WTC11 (cell line): ENCODE measurements at regions not wholly inside any gene's neighbourhood (a gene's known extent, or its start where the extent isn't known, plus 50 kb on each side); places are given as distances from the start of the nearest gene placed in this dataset.

Experiments
- ATAC-seq: fragments of 200-7000 bp; cut with Tn5 transposase; 2 replicates; pipeline ENCODE4 v1.10.0; 2021; ENCODE audit warnings: mild to moderate bottlenecking, moderate library complexity
- CTCF ChIA-PET: fragments of 300-600 bp; sonication (Branson Sonifier 250); formaldehyde crosslinking; loops from one replicate; lab custom pipeline; 2021; ENCODE audit warnings: antibody characterized with exemption; lab: Charles Lee
- POLR2A ChIA-PET: fragments of 350-600 bp; sonication (Branson Sonifier 250); formaldehyde crosslinking; loops from one replicate; lab custom pipeline; 2021; ENCODE audit warnings: antibody characterized with exemption; lab: Charles Lee
- DNase-seq: peaks from one replicate; pipeline ENCODE4 v3.0.0; 2021; ENCODE audit warnings: low spot score
- H3K27ac Mint-ChIP-seq: 2 replicates; pipeline ENCODE4 v1.8.0; 2021; ENCODE audit warnings: mixed read lengths
- H3K27me3 Mint-ChIP-seq: 2 replicates; pipeline ENCODE4 v1.8.0; 2021; ENCODE audit warnings: low read depth, mild to moderate bottlenecking, moderate library complexity, mixed read lengths
- H3K36me3 Mint-ChIP-seq: 2 replicates; pipeline ENCODE4 v1.8.0; 2021; ENCODE audit warnings: mixed read lengths
- H3K4me1 Mint-ChIP-seq: 2 replicates; pipeline ENCODE4 v1.8.0; 2022; ENCODE audit warnings: mixed read lengths
- H3K4me3 Mint-ChIP-seq: 2 replicates; pipeline ENCODE4 v1.8.0; 2021; ENCODE audit warnings: mild to moderate bottlenecking, moderate library complexity, mixed read lengths
- H3K9me3 Mint-ChIP-seq: 2 replicates; pipeline ENCODE4 v1.8.0; 2021; ENCODE audit warnings: mixed read lengths
- AFF4 ChIP-seq: sonication (generic); formaldehyde crosslinking; IDR thresholded peaks from 2 replicates; pipeline ENCODE4 v1.8.1; 2023; ENCODE audit warnings: mild to moderate bottlenecking, missing genetic modification reagents, borderline replicate concordance
- CREB1 ChIP-seq: sonication (generic); formaldehyde crosslinking; IDR thresholded peaks from 2 replicates; pipeline ENCODE4 v1.8.0; 2023; ENCODE audit warnings: mild to moderate bottlenecking, missing genetic modification reagents
- ELF4 ChIP-seq: sonication (generic); formaldehyde crosslinking; IDR thresholded peaks from 2 replicates; pipeline ENCODE4 v1.8.1; 2022; ENCODE audit warnings: low read depth, mild to moderate bottlenecking, moderate library complexity, missing genetic modification reagents
- IRF2 ChIP-seq: sonication (generic); formaldehyde crosslinking; IDR thresholded peaks from 2 replicates; pipeline ENCODE4 v1.8.0; 2022; ENCODE audit warnings: low read depth, missing genetic modification reagents, borderline replicate concordance
- NFATC4 ChIP-seq: fragments of 250-450 bp; sonication (Bioruptor Pico); IDR thresholded peaks from 2 replicates; pipeline ENCODE4 v1.9.0; 2021; ENCODE audit warnings: mild to moderate bottlenecking
- OVOL2 ChIP-seq: fragments of 250-450 bp; sonication (Bioruptor Pico); IDR thresholded peaks from 2 replicates; pipeline ENCODE4 v1.9.0; 2021; ENCODE audit warnings: mild to moderate bottlenecking, borderline replicate concordance
- PRRX2 ChIP-seq: fragments of 250-450 bp; sonication (Bioruptor Pico); IDR thresholded peaks from 2 replicates; pipeline ENCODE4 v1.8.0; 2021; ENCODE audit warnings: mild to moderate bottlenecking
- TEAD4 ChIP-seq: sonication (generic); formaldehyde crosslinking; IDR thresholded peaks from 2 replicates; pipeline ENCODE4 v1.8.0; 2022; ENCODE audit warnings: mild to moderate bottlenecking, missing genetic modification reagents
- ZNF281 ChIP-seq: sonication (generic); formaldehyde crosslinking; IDR thresholded peaks from 2 replicates; pipeline ENCODE4 v1.8.0; 2023; ENCODE audit warnings: mild to moderate bottlenecking, missing genetic modification reagents
- ZNF317 ChIP-seq: sonication (generic); formaldehyde crosslinking; IDR thresholded peaks from 2 replicates; pipeline ENCODE4 v1.8.1; 2023; ENCODE audit warnings: low read depth, mild to moderate bottlenecking, moderate library complexity, missing genetic modification reagents, borderline replicate concordance
- ZNF423 ChIP-seq: fragments of 250-450 bp; sonication (Bioruptor Pico); IDR thresholded peaks from 2 replicates; pipeline ENCODE4 v2.1.2; 2022; ENCODE audit warnings: mild to moderate bottlenecking, moderate library complexity
- TF ChIP-seq, protein P1 (sequence below): sonication (generic); formaldehyde crosslinking; IDR thresholded peaks from 2 replicates; pipeline ENCODE4 v1.8.0; 2022; ENCODE audit warnings: mild to moderate bottlenecking, missing genetic modification reagents
- TF ChIP-seq, protein P2 (sequence below): sonication (generic); formaldehyde crosslinking; IDR thresholded peaks from 2 replicates; pipeline ENCODE4 v1.8.1; 2022; ENCODE audit warnings: missing genetic modification reagents, borderline replicate concordance
- TF ChIP-seq, protein P3 (sequence below): sonication (generic); formaldehyde crosslinking; IDR thresholded peaks from 2 replicates; pipeline ENCODE4 v1.8.1; 2022; ENCODE audit warnings: mild to moderate bottlenecking, moderate library complexity, missing genetic modification reagents
- TF ChIP-seq, protein P4 (sequence below): fragments of 250-450 bp; sonication (Bioruptor Pico); IDR thresholded peaks from 2 replicates; pipeline ENCODE4 v1.8.0; 2021; ENCODE audit warnings: mild to moderate bottlenecking
- TF ChIP-seq, protein P5 (sequence below): sonication (generic); formaldehyde crosslinking; IDR thresholded peaks from 2 replicates; pipeline ENCODE4 v1.8.1; 2023; ENCODE audit warnings: mild to moderate bottlenecking, missing genetic modification reagents, moderate library complexity
- TF ChIP-seq, protein P6 (sequence below): sonication (generic); formaldehyde crosslinking; IDR thresholded peaks from 2 replicates; pipeline ENCODE4 v1.8.1; 2023; ENCODE audit warnings: mild to moderate bottlenecking, missing genetic modification reagents

GRCh38 chr20:57901526-57901925 is 191.7 kb upstream of the PMEPA1 start:
- TF ChIP-seq, protein P1, sequence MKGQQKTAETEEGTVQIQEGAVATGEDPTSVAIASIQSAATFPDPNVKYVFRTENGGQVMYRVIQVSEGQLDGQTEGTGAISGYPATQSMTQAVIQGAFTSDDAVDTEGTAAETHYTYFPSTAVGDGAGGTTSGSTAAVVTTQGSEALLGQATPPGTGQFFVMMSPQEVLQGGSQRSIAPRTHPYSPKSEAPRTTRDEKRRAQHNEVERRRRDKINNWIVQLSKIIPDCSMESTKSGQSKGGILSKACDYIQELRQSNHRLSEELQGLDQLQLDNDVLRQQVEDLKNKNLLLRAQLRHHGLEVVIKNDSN: no peak
- TF ChIP-seq, protein P2, sequence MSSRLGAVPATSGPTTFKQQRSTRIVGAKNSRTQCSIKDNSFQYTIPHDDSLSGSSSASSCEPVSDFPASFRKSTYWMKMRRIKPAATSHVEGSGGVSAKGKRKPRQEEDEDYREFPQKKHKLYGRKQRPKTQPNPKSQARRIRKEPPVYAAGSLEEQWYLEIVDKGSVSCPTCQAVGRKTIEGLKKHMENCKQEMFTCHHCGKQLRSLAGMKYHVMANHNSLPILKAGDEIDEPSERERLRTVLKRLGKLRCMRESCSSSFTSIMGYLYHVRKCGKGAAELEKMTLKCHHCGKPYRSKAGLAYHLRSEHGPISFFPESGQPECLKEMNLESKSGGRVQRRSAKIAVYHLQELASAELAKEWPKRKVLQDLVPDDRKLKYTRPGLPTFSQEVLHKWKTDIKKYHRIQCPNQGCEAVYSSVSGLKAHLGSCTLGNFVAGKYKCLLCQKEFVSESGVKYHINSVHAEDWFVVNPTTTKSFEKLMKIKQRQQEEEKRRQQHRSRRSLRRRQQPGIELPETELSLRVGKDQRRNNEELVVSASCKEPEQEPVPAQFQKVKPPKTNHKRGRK (CRISPR knock-in tag): no peak
- Mint-ChIP-seq H3K4me1 (peaks cover 12% of the 10 kb centered on the region), H3K27me3 (no peaks in the 10 kb centered on the region), H3K36me3 (no peaks in the 10 kb centered on the region), H3K27ac (no peak overlapping the region), H3K9me3 (no peaks in the 10 kb centered on the region), H3K4me3 (no peak overlapping the region)
- ChIA-PET POLR2A (interaction anchor here (0.7 kb wide), 1 partner anchor 190 kb away, joined by 3 read pairs; no protein-coding TSS in a partner anchor), CTCF (no interaction called here)
- DNase-seq (no peak), ATAC-seq (no peak)

GRCh38 chr20:57900226-57900905 is 190.6 kb upstream of the PMEPA1 start:
- ChIA-PET CTCF (interaction anchor here (0.6 to 0.9 kb wide), 4 partner anchors 66 to 372 kb away, joined by 3 to 5 read pairs (median 3); no protein-coding TSS in a partner anchor), POLR2A (interaction anchor here (0.6 to 0.7 kb wide), 2 partner anchors 137 to 189 kb away, joined by 3 read pairs; no protein-coding TSS in a partner anchor)
- TF ChIP-seq ZNF423 (CRISPR knock-in tag): peak; percentile 70
- no peak for TF ChIP-seq TEAD4 (CRISPR knock-in tag)
- no peak for TF ChIP-seq OVOL2 (CRISPR knock-in tag)
- TF ChIP-seq, protein P3, sequence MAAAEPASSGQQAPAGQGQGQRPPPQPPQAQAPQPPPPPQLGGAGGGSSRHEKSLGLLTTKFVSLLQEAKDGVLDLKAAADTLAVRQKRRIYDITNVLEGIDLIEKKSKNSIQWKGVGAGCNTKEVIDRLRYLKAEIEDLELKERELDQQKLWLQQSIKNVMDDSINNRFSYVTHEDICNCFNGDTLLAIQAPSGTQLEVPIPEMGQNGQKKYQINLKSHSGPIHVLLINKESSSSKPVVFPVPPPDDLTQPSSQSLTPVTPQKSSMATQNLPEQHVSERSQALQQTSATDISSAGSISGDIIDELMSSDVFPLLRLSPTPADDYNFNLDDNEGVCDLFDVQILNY: no peak
- TF ChIP-seq ZNF281 (CRISPR knock-in tag): no peak
- no peak for TF ChIP-seq NFATC4 (CRISPR knock-in tag)
- no peak for ATAC-seq
- Mint-ChIP-seq H3K9me3 (no peaks in the 10 kb centered on the region), H3K36me3 (no peaks in the 10 kb centered on the region), H3K4me3 (no peak overlapping the region), H3K27ac (no peak overlapping the region), H3K4me1 (peaks cover 12% of the 10 kb centered on the region), H3K27me3 (no peaks in the 10 kb centered on the region)
- DNase-seq: no peak

DNA sequence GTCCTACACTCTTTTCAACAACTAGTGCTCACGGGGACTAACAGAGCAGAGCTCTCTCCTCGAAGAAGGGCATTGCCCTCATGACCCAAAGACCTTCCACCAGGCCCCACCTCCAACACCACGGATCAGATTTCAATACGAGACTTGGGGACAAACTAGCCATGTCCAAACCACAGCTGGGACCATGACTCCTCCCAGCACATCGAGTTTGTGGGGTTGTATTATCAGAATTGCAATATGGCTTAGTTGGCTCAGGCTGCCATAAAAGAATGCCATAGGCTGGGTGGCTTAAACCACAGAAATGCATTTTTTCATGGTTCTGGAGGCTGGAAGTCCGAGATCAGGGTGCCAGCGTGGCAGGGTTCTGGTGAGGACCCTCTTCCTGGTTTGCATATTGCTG is 189.7 kb upstream of the PMEPA1 start:
- no peak for DNase-seq
- Mint-ChIP-seq H3K27ac (no peak overlapping the region), H3K27me3 (no peaks in the 10 kb centered on the region), H3K36me3 (no peaks in the 10 kb centered on the region), H3K4me1 (peaks cover 12% of the 10 kb centered on the region), H3K4me3 (no peak overlapping the region), H3K9me3 (no peaks in the 10 kb centered on the region)
- ATAC-seq: no peak
- ChIA-PET CTCF (interaction anchor here (1.0 kb wide), 1 partner anchor 33 kb away, joined by 3 read pairs; no protein-coding TSS in a partner anchor), POLR2A (interaction anchor here (0.6 kb wide), 1 partner anchor 138 kb away, joined by 3 read pairs; no protein-coding TSS in a partner anchor)
- TF ChIP-seq ZNF317 (CRISPR knock-in tag) (no peak), IRF2 (CRISPR knock-in tag) (no peak), CREB1 (CRISPR knock-in tag) (no peak), PRRX2 (CRISPR knock-in tag) (no peak), ELF4 (CRISPR knock-in tag) (no peak), AFF4 (CRISPR knock-in tag) (no peak)
- TF ChIP-seq, protein P4, sequence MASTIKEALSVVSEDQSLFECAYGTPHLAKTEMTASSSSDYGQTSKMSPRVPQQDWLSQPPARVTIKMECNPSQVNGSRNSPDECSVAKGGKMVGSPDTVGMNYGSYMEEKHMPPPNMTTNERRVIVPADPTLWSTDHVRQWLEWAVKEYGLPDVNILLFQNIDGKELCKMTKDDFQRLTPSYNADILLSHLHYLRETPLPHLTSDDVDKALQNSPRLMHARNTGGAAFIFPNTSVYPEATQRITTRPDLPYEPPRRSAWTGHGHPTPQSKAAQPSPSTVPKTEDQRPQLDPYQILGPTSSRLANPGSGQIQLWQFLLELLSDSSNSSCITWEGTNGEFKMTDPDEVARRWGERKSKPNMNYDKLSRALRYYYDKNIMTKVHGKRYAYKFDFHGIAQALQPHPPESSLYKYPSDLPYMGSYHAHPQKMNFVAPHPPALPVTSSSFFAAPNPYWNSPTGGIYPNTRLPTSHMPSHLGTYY (CRISPR knock-in tag): no peak
- TF ChIP-seq, protein P5, sequence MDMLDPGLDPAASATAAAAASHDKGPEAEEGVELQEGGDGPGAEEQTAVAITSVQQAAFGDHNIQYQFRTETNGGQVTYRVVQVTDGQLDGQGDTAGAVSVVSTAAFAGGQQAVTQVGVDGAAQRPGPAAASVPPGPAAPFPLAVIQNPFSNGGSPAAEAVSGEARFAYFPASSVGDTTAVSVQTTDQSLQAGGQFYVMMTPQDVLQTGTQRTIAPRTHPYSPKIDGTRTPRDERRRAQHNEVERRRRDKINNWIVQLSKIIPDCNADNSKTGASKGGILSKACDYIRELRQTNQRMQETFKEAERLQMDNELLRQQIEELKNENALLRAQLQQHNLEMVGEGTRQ (CRISPR knock-in tag): no peak
- TF ChIP-seq, protein P6, sequence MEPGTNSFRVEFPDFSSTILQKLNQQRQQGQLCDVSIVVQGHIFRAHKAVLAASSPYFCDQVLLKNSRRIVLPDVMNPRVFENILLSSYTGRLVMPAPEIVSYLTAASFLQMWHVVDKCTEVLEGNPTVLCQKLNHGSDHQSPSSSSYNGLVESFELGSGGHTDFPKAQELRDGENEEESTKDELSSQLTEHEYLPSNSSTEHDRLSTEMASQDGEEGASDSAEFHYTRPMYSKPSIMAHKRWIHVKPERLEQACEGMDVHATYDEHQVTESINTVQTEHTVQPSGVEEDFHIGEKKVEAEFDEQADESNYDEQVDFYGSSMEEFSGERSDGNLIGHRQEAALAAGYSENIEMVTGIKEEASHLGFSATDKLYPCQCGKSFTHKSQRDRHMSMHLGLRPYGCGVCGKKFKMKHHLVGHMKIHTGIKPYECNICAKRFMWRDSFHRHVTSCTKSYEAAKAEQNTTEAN (CRISPR knock-in tag): no peak
